HepG2 (cell line): ENCODE measurements at regions not wholly inside any gene's neighbourhood (a gene's known extent, or its start where the extent isn't known, plus 50 kb on each side); places are given as distances from the start of the nearest gene placed in this dataset.

Source experiments
- ATF7 ChIP-seq, 2 experiments: fragments of 450-650 bp in 1 of 2; sonication (generic) in 1 of 2; formaldehyde crosslinking in 1 of 2; IDR thresholded peaks; 2 replicates each; pipeline versions ENCODE4 v1.4.0 to v1.6.1; 2016 to 2020; ENCODE audit warnings: antibody characterized with exemption in 1 of 2, mild to moderate bottlenecking in 1 of 2, missing genetic modification reagents in 1 of 2
- small RNA-seq, 3 experiments: library from RNA; depleted of rRNA; stranded (forward); fragments of <200 nt; gene quantifications; one replicate each; pipeline ENCODE3, GENCODE V24; 2012; ENCODE audit warnings: low read depth in 2 of 3, low replicate concordance in 1 of 3; ENCODE audit not compliant: insufficient read length in 3 of 3, insufficient read depth in 2 of 3
- TF ChIP-seq, protein P1 (sequence below): sonication (generic); formaldehyde crosslinking; IDR thresholded peaks from 2 replicates; pipeline ENCODE4 v1.4.0; 2020; ENCODE audit warnings: missing genetic modification reagents, borderline replicate concordance

DNA sequence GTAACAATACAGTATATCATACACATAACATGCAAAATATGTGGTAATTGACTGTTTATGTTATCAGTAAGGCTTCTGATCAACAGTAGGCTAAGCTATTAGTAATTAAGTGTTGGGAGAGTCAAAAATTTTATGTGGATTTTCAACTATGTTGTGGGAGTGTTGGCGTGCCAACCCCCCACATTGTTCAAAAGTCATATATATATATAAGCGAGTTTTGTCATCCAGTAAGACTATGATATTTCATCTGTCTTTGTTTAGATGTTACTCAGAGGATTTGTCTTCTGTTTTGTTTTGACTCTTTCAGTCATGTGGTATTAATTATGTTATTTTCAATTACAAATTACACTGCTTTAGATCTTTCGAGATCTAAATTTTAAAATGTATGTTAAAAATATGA lies 51.0 kb upstream of the RAP2B start (continued):
- TF ChIP-seq, protein P1, sequence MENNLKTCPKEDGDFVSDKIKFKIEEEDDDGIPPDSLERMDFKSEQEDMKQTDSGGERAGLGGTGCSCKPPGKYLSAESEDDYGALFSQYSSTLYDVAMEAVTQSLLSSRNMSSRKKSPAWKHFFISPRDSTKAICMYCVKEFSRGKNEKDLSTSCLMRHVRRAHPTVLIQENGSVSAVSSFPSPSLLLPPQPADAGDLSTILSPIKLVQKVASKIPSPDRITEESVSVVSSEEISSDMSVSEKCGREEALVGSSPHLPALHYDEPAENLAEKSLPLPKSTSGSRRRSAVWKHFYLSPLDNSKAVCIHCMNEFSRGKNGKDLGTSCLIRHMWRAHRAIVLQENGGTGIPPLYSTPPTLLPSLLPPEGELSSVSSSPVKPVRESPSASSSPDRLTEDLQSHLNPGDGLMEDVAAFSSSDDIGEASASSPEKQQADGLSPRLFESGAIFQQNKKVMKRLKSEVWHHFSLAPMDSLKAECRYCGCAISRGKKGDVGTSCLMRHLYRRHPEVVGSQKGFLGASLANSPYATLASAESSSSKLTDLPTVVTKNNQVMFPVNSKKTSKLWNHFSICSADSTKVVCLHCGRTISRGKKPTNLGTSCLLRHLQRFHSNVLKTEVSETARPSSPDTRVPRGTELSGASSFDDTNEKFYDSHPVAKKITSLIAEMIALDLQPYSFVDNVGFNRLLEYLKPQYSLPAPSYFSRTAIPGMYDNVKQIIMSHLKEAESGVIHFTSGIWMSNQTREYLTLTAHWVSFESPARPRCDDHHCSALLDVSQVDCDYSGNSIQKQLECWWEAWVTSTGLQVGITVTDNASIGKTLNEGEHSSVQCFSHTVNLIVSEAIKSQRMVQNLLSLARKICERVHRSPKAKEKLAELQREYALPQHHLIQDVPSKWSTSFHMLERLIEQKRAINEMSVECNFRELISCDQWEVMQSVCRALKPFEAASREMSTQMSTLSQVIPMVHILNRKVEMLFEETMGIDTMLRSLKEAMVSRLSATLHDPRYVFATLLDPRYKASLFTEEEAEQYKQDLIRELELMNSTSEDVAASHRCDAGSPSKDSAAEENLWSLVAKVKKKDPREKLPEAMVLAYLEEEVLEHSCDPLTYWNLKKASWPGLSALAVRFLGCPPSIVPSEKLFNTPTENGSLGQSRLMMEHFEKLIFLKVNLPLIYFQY (CRISPR knock-in tag) = no peak
- TF ChIP-seq ATF7 (IDR thresholded peaks at IDR 0.05) (no peak), ATF7 (CRISPR knock-in tag; IDR thresholded peaks at IDR 0.05) (no peak)

Small RNAs in the stretch of these regions (small RNA-seq; reads per million reads assigned to genes)
- gene HMGN2P13 = 0 reads per million in 3 experiments
